GM12865 (cell line): ENCODE measurements at regions not wholly inside any gene's neighbourhood (a gene's known extent, or its start where the extent isn't known, plus 50 kb on each side); places are given as distances from the start of the nearest gene placed in this dataset.

Experiments
- DNase-seq: peaks from one replicate; pipeline ENCODE4 v3.0.0; 2010; ENCODE audit warnings: low read depth
- H3K4me3 ChIP-seq: 2 replicates; pipeline ENCODE4 v1.5.1; 2011; ENCODE audit warnings: mild to moderate bottlenecking, low read depth, low read length, control low read depth
- TF ChIP-seq, protein P1 (sequence below): IDR thresholded peaks from 2 replicates; pipeline ENCODE4 v1.5.1; 2011; ENCODE audit warnings: low read length, control low read depth, low read depth, inconsistent platforms; ENCODE audit not compliant: insufficient read depth; ENCODE audit errors: missing control alignments

DNA sequence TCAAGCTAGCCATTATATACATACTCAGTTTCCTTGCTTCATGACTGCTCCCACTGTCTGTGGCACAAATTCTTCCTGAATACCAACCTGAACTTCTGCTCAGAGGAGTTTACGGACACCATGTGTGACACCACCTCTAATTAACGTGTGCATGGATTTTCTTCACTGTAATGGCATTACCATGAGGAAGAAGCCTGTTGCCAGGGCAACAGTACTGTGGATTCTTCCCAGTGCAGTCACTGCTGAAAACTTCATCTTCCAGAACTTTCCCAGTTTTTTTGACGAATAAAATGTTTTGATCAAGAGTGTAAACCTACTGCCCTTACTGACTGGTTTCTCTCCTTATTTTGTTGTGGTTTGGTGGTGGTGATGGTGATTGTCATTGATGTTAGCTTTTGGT is 444.3 kb upstream of the NRSN1 start:
- TF ChIP-seq, protein P1, sequence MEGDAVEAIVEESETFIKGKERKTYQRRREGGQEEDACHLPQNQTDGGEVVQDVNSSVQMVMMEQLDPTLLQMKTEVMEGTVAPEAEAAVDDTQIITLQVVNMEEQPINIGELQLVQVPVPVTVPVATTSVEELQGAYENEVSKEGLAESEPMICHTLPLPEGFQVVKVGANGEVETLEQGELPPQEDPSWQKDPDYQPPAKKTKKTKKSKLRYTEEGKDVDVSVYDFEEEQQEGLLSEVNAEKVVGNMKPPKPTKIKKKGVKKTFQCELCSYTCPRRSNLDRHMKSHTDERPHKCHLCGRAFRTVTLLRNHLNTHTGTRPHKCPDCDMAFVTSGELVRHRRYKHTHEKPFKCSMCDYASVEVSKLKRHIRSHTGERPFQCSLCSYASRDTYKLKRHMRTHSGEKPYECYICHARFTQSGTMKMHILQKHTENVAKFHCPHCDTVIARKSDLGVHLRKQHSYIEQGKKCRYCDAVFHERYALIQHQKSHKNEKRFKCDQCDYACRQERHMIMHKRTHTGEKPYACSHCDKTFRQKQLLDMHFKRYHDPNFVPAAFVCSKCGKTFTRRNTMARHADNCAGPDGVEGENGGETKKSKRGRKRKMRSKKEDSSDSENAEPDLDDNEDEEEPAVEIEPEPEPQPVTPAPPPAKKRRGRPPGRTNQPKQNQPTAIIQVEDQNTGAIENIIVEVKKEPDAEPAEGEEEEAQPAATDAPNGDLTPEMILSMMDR = no peak
- DNase-seq = no peak
- no peak overlapping the region for H3K4me3 ChIP-seq

DNA sequence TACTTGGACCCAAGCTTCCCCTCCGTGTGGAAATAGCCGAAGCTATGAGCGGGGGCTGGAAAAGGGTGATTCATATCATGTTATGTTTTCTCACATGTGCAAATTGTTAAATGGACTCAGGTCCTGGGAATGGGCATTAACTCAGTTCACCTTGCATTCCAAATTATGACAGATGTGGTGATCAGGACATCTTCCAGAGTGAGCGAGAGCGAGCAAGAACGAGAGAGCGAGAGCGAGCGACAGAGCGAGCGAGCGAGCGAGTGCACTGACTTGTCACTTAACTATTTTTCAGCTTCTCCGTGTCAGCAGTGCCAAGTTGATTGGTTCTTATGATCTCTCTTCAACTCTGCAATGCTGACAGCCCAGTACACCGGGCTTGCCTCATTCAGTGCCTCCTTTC is 437.4 kb upstream of the NRSN1 start:
- no peak for DNase-seq
- TF ChIP-seq, protein P1 = no peak
- no peak overlapping the region for H3K4me3 ChIP-seq

DNA sequence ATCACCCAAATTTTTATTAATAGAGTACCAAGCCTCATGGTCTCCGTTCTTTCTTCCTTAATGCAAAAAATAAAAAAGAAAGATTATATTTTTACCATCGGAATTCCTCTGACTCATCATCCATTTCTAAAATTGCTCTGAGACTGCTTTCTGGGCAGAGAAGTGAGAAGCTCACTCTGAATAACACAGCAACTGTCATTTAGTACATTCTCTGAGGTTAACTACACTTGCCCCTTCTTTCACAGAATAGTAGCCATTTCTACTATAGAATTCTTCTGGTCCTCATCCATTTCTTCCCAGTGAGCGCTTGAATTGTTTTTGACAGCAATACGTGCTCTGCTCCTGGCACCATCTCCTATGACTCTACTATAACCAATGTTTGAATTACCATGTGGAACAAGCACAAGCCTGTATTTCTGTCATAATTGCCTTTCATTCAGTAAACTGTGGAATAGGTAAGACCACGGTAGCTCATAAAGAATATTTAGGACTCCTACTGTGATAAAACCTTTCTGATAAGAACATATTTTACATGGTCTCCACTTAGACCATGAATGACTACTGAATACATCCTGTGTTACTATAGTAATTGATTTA is 435.5 kb upstream of the NRSN1 start:
- TF ChIP-seq, protein P1 = no peak
- DNase-seq = no peak

DNA sequence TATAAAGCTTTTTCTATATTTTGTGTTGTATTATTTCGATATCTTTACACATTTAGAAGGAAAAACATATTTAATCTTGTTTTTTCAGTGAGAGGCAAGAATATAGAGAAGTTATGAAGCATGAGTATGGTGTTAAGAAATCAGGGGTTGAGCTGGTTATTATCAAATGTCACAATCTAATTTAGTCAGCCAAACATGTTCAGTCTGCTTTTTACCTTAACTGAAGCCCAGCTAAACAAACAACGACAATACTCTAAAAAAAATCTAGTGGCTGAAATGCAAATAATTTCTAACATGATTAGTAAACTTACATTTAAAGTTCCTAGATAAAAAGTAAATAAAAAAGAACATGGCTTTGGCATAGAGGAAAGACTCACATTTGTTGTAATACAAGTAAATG is 433.8 kb upstream of the NRSN1 start:
- DNase-seq = no peak
- no peak overlapping the region for H3K4me3 ChIP-seq
- TF ChIP-seq, protein P1 = no peak

More for the DNA sequence above, 435.5 kb upstream of the NRSN1 start:
- no peak overlapping the region for H3K4me3 ChIP-seq

DNA sequence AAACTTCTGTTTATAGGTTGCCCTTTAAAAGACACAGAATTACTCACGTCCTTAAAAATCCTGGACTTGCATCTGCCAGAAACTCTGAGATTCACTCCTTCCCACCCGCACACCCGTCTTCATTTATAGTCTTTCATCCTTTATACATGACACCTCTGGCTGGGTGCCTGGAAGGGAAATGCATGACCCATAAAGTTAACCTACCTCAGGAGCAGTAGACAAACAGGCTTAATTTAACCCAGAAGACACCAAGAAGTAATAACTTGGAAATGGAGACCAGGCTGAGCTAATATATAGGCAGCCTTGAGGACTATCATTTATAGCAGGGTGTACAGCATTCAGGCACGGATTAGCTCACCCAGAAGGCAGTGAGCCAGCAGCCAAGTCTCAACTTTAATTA is 429.0 kb upstream of the NRSN1 start:
- TF ChIP-seq, protein P1 = no peak
- no peak for DNase-seq
- no peak overlapping the region for H3K4me3 ChIP-seq

DNA sequence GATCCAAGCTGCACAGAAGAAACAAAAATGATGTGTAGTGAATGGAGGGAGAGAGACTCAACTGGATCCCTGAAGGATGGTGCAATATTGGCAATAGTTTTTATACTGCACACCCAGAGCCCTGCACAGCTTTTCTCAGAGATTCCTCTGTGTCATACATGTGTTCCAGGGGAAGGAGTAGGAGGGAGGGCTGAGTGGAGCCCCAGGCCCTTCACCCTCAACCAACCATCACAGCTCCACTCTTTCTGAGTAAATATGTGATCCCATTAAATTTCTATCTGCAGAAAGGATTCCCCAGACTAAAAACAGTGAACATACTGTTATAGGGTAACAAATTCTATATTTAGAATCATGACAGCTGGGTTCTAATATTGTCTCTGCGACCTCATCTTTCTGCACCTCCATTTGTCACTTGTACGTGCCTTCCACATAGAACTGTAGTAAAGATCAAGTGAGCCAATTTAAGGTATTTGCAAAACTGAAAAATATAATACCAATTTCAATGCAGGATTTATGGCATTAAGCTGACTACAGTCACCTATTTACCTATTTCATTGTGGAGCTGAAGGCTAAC is 421.4 kb upstream of the NRSN1 start:
- DNase-seq = no peak
- TF ChIP-seq, protein P1 = no peak
- no peak overlapping the region for H3K4me3 ChIP-seq

DNA sequence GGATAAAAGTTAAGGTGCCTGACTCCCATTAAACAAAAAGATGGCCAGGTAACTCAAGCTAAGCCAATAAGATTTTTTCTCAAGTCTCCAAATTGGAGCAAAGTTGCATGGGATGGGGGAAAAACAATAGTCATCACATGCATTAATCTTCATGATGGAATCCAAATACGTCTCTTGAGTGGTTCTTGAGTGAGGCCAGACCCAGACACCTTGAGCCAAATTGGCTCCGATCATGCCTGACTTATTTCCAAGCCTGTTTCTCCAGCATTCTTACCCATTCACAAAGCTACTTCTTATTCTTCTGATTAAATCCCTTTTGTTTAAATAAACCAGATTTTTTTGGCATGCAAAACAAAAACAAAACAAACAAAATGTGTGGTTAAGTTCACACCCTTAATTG is 420.3 kb upstream of the NRSN1 start:
- no peak overlapping the region for H3K4me3 ChIP-seq
- TF ChIP-seq, protein P1 = no peak
- no peak for DNase-seq
